ENCODE measurements at regions not wholly inside any gene's neighbourhood (a gene's known extent, or its start where the extent isn't known, plus 50 kb on each side); places are given as distances from the start of the nearest gene placed in this dataset.

DNA sequence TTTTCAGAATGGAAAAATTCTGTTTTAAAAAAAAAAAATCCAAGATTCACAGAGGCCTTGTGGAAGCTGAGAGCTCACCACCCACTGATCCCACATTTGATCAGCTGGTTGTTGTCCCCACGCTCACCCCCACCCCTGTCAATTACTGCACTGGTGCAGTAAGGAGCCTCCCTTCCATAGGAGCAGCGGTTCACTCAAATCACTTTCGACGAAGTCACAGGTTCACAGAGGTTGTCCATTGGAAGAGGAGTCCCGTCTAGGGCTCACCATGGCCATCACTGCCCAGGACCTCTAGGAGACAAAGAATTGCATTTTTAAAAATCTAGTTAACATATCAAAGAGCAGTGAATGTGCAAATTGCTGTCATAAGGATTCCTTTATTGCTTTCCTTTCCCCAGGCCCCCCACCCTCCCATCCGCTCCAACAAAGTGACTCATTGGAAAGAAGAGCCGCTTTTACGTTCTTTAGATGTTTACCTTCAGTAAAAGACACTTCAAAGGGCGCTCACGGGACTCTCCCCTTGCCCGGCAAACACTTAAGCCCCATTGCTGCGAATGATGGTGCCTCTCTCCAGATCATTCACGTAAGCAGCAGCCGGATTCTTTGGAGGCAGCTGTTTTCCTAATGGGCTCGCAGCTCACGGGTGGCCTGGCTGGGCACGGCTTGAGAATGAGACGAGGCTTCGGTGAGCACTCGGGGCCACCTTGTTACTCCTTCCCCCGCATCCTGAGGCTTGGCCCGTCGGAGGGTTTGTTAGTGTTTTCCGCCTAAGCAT lies 165.5 kb upstream of the SALL3 start (continued):
- TF ChIP-seq, protein P1, sequence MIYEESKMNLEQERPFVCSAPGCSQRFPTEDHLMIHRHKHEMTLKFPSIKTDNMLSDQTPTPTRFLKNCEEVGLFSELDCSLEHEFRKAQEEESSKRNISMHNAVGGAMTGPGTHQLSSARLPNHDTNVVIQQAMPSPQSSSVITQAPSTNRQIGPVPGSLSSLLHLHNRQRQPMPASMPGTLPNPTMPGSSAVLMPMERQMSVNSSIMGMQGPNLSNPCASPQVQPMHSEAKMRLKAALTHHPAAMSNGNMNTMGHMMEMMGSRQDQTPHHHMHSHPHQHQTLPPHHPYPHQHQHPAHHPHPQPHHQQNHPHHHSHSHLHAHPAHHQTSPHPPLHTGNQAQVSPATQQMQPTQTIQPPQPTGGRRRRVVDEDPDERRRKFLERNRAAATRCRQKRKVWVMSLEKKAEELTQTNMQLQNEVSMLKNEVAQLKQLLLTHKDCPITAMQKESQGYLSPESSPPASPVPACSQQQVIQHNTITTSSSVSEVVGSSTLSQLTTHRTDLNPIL (CRISPR knock-in tag; IDR thresholded peaks at IDR 0.05; ENCODE audit: low read depth) = no peak
- TF ChIP-seq GLIS3 (CRISPR knock-in tag; IDR thresholded peaks at IDR 0.05) (no peak), ESRRG (CRISPR knock-in tag; IDR thresholded peaks at IDR 0.05) (no peak)

DNA sequence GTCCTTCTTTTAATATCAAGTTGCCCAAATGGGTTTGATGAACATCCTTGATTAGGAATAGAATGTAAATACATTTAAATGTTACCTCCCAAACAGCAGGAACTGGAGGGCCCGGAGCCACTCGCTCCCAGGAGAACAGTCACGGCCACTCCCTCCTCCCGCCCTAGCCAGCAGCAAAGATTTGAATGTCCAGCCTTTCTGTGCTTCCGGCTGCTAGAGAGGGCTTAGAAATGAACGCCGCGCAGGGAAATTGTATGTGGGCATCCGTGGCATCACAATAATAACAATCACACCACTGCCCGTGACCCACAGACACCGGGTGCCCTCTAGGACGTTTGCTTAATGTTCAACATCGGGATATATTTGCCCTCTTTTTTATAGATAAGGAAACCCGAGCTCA lies 164.9 kb upstream of the SALL3 start:
- TF ChIP-seq OSR1 (CRISPR knock-in tag; IDR thresholded peaks at IDR 0.05) = no peak
- no peak for TF ChIP-seq ZNF70 (CRISPR knock-in tag; IDR thresholded peaks at IDR 0.05)
- TF ChIP-seq ZC3H10 (CRISPR knock-in tag; IDR thresholded peaks at IDR 0.05) = no peak
- TF ChIP-seq, protein P2, sequence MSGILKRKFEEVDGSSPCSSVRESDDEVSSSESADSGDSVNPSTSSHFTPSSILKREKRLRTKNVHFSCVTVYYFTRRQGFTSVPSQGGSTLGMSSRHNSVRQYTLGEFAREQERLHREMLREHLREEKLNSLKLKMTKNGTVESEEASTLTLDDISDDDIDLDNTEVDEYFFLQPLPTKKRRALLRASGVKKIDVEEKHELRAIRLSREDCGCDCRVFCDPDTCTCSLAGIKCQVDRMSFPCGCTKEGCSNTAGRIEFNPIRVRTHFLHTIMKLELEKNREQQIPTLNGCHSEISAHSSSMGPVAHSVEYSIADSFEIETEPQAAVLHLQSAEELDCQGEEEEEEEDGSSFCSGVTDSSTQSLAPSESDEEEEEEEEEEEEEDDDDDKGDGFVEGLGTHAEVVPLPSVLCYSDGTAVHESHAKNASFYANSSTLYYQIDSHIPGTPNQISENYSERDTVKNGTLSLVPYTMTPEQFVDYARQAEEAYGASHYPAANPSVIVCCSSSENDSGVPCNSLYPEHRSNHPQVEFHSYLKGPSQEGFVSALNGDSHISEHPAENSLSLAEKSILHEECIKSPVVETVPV (CRISPR knock-in tag; IDR thresholded peaks at IDR 0.05) = no peak
- TF ChIP-seq, protein P3, sequence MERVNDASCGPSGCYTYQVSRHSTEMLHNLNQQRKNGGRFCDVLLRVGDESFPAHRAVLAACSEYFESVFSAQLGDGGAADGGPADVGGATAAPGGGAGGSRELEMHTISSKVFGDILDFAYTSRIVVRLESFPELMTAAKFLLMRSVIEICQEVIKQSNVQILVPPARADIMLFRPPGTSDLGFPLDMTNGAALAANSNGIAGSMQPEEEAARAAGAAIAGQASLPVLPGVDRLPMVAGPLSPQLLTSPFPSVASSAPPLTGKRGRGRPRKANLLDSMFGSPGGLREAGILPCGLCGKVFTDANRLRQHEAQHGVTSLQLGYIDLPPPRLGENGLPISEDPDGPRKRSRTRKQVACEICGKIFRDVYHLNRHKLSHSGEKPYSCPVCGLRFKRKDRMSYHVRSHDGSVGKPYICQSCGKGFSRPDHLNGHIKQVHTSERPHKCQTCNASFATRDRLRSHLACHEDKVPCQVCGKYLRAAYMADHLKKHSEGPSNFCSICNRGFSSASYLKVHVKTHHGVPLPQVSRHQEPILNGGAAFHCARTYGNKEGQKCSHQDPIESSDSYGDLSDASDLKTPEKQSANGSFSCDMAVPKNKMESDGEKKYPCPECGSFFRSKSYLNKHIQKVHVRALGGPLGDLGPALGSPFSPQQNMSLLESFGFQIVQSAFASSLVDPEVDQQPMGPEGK (CRISPR knock-in tag; IDR thresholded peaks at IDR 0.05; ENCODE audit: borderline replicate concordance) = no peak
- TF ChIP-seq, protein P1 (CRISPR knock-in tag; IDR thresholded peaks at IDR 0.05; ENCODE audit: low read depth) = no peak
- no peak for TF ChIP-seq BACH2 (CRISPR knock-in tag; IDR thresholded peaks at IDR 0.05; ENCODE audit: borderline replicate concordance)
- no peak for TF ChIP-seq CSDC2 (CRISPR knock-in tag; IDR thresholded peaks at IDR 0.05)
- TF ChIP-seq, protein P4, sequence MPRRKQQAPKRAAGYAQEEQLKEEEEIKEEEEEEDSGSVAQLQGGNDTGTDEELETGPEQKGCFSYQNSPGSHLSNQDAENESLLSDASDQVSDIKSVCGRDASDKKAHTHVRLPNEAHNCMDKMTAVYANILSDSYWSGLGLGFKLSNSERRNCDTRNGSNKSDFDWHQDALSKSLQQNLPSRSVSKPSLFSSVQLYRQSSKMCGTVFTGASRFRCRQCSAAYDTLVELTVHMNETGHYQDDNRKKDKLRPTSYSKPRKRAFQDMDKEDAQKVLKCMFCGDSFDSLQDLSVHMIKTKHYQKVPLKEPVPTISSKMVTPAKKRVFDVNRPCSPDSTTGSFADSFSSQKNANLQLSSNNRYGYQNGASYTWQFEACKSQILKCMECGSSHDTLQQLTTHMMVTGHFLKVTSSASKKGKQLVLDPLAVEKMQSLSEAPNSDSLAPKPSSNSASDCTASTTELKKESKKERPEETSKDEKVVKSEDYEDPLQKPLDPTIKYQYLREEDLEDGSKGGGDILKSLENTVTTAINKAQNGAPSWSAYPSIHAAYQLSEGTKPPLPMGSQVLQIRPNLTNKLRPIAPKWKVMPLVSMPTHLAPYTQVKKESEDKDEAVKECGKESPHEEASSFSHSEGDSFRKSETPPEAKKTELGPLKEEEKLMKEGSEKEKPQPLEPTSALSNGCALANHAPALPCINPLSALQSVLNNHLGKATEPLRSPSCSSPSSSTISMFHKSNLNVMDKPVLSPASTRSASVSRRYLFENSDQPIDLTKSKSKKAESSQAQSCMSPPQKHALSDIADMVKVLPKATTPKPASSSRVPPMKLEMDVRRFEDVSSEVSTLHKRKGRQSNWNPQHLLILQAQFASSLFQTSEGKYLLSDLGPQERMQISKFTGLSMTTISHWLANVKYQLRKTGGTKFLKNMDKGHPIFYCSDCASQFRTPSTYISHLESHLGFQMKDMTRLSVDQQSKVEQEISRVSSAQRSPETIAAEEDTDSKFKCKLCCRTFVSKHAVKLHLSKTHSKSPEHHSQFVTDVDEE (CRISPR knock-in tag; IDR thresholded peaks at IDR 0.05) = no peak
- TF ChIP-seq PPARA (CRISPR knock-in tag; IDR thresholded peaks at IDR 0.05; ENCODE audit: borderline replicate concordance) = no peak

DNA sequence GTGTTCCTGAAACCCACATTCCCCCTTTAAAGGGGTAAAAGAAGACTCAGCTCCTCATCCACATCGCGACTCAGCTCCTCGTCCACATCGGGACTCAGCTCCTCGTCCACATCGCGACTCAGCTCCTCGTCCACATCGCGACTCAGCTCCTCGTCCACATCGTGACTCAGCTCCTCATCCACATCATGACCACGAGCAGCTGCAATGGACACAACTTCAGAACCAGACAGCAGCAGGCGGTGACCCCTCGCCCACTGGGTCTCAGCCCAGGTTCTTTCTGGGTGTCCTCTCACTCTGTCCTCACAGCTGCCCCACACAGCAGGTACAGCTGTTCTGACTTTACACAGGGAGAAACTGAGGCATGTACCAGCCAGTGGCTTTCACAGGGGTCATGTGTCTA lies 163.5 kb upstream of the SALL3 start:
- ATAC-seq = no peak
- TF ChIP-seq OSR1 (CRISPR knock-in tag; IDR thresholded peaks at IDR 0.05) (no peak), ARNTL (CRISPR knock-in tag; IDR thresholded peaks at IDR 0.05; ENCODE audit: borderline replicate concordance, low read depth) (no peak), TCF4 (CRISPR knock-in tag; IDR thresholded peaks at IDR 0.05; ENCODE audit: borderline replicate concordance) (no peak), ZC3H10 (CRISPR knock-in tag; IDR thresholded peaks at IDR 0.05) (no peak), GLIS3 (CRISPR knock-in tag; IDR thresholded peaks at IDR 0.05) (no peak), PPARA (CRISPR knock-in tag; IDR thresholded peaks at IDR 0.05; ENCODE audit: borderline replicate concordance) (no peak), ZFP3 (CRISPR knock-in tag; IDR thresholded peaks at IDR 0.05) (no peak), RARB (CRISPR knock-in tag; IDR thresholded peaks at IDR 0.05) (no peak), ZFP30 (CRISPR knock-in tag; IDR thresholded peaks at IDR 0.05) (no peak), ZNF70 (CRISPR knock-in tag; IDR thresholded peaks at IDR 0.05) (no peak), TOX (CRISPR knock-in tag; IDR thresholded peaks at IDR 0.05; ENCODE audit: borderline replicate concordance) (no peak), BACH2 (CRISPR knock-in tag; IDR thresholded peaks at IDR 0.05; ENCODE audit: borderline replicate concordance) (no peak), ISL1 (CRISPR knock-in tag; IDR thresholded peaks at IDR 0.05) (no peak)
- TF ChIP-seq, protein P5, sequence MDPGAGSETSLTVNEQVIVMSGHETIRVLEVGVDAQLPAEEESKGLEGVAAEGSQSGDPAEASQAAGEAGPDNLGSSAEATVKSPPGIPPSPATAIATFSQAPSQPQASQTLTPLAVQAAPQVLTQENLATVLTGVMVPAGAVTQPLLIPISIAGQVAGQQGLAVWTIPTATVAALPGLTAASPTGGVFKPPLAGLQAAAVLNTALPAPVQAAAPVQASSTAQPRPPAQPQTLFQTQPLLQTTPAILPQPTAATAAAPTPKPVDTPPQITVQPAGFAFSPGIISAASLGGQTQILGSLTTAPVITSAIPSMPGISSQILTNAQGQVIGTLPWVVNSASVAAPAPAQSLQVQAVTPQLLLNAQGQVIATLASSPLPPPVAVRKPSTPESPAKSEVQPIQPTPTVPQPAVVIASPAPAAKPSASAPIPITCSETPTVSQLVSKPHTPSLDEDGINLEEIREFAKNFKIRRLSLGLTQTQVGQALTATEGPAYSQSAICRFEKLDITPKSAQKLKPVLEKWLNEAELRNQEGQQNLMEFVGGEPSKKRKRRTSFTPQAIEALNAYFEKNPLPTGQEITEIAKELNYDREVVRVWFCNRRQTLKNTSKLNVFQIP (CRISPR knock-in tag; IDR thresholded peaks at IDR 0.05; ENCODE audit: borderline replicate concordance, low read depth) = no peak
- TF ChIP-seq, protein P2 (CRISPR knock-in tag; IDR thresholded peaks at IDR 0.05) = no peak
- TF ChIP-seq, protein P1 (CRISPR knock-in tag; IDR thresholded peaks at IDR 0.05; ENCODE audit: low read depth) = no peak
- TF ChIP-seq, protein P3 (CRISPR knock-in tag; IDR thresholded peaks at IDR 0.05; ENCODE audit: borderline replicate concordance) = no peak

More for the DNA sequence above, 164.9 kb upstream of the SALL3 start:
- no peak for ATAC-seq
